Cardiac muscle cell (in vitro differentiated cells and primary cell): ENCODE measurements at regions not wholly inside any gene's neighbourhood (a gene's known extent, or its start where the extent isn't known, plus 50 kb on each side); places are given as distances from the start of the nearest gene placed in this dataset.

Source experiments
- DNase-seq, 2 donors: peaks; one replicate each; pipeline versions ENCODE4 v3.0.0 to v3.0.0-alpha.2; 2010 to 2017; ENCODE audit warnings: low read depth in 1 of 2, low spot score in 1 of 2
- H3K27ac ChIP-seq: fragments of 200-600 bp; sonication (generic); 2 replicates; pipeline ENCODE4 v1.5.1; 2016
- H3K27me3 ChIP-seq: fragments of 200-600 bp; sonication (generic); 2 replicates; pipeline ENCODE4 v1.6.0; 2016; ENCODE audit warnings: control low read depth
- H3K36me3 ChIP-seq: fragments of 200-600 bp; sonication (generic); 2 replicates; pipeline ENCODE4 v1.5.1; 2016; ENCODE audit warnings: control low read depth
- H3K4me1 ChIP-seq: fragments of 200-600 bp; sonication (generic); 2 replicates; pipeline ENCODE4 v1.8.1; 2017; ENCODE audit warnings: low read depth, mild to moderate bottlenecking, mixed run types
- H3K4me3 ChIP-seq: fragments of 200-600 bp; sonication (generic); 2 replicates; pipeline ENCODE4 v1.5.1; 2016; ENCODE audit warnings: mild to moderate bottlenecking
- H3K9me3 ChIP-seq: fragments of 200-600 bp; sonication (generic); 2 replicates; pipeline ENCODE4 v1.5.1; 2017; ENCODE audit warnings: low read depth, mild to moderate bottlenecking, control low read depth
- CTCF ChIP-seq: IDR thresholded peaks from 2 replicates; pipeline ENCODE4 v1.5.1; 2012; ENCODE audit warnings: low read depth, mild to moderate bottlenecking, low read length

GRCh38 chrX:149069899-149070298 is 435.2 kb downstream of the IDS start:
- no peaks in the 10 kb centered on the region for H3K27me3 ChIP-seq
- no peak overlapping the region for H3K27ac ChIP-seq
- no peaks in the 10 kb centered on the region for H3K9me3 ChIP-seq
- no peak for TF ChIP-seq CTCF
- no peaks in the 10 kb centered on the region for H3K4me1 ChIP-seq
- no peak for DNase-seq
- H3K36me3 ChIP-seq: no peaks in the 10 kb centered on the region
- H3K4me3 ChIP-seq: no peak overlapping the region

- DNase-seq: peak in 1 of 2 donors; percentile 75
- Histone ChIP-seq H3K4me1 (no peaks in the 10 kb centered on the region), H3K9me3 (no peaks in the 10 kb centered on the region), H3K4me3 (no peak overlapping the region), H3K27ac (no peak overlapping the region), H3K27me3 (no peaks in the 10 kb centered on the region), H3K36me3 (no peaks in the 10 kb centered on the region)
- TF ChIP-seq CTCF: no peak
These were observed 444.2 kb downstream of the IDS start for GRCh38 chrX:149060921-149061320.
